ENCODE measurements at regions not wholly inside any gene's neighbourhood (a gene's known extent, or its start where the extent isn't known, plus 50 kb on each side); places are given as distances from the start of the nearest gene placed in this dataset.

- ChIA-PET POLR2A (no interaction called here), CTCF (no interaction called here)
- TF ChIP-seq LEF1 (IDR thresholded peaks at IDR 0.05; ENCODE audit: borderline replicate concordance) (no peak), NFRKB (IDR thresholded peaks at IDR 0.05) (no peak), ELF4 (IDR thresholded peaks at IDR 0.05) (no peak), CTBP1 (IDR thresholded peaks at IDR 0.05; ENCODE audit: borderline replicate concordance) (no peak), TARDBP (IDR thresholded peaks at IDR 0.05) (no peak), BHLHE40 (IDR thresholded peaks at IDR 0.05; ENCODE audit: borderline replicate concordance) (no peak)
- DNase-seq (ENCODE audit: extremely low spot score): no peak
Measured at GRCh38 chr9:16221366-16221765, 649.1 kb downstream of the BNC2 start.

- ChIA-PET POLR2A (no interaction called here), CTCF (no interaction called here)
- no peak for DNase-seq (ENCODE audit: extremely low spot score)
- TF ChIP-seq ARNT (IDR thresholded peaks at IDR 0.05): no peak
- no peak for TF ChIP-seq BHLHE40 (IDR thresholded peaks at IDR 0.05; ENCODE audit: borderline replicate concordance)
- no peak for TF ChIP-seq LEF1 (IDR thresholded peaks at IDR 0.05; ENCODE audit: borderline replicate concordance)
- no peak for TF ChIP-seq FOXM1 (IDR thresholded peaks at IDR 0.05; ENCODE audit: borderline replicate concordance)
- no peak for TF ChIP-seq HDGF (IDR thresholded peaks at IDR 0.05; ENCODE audit: borderline replicate concordance)
- no peak for TF ChIP-seq NFRKB (IDR thresholded peaks at IDR 0.05)
- no peak for TF ChIP-seq CTBP1 (IDR thresholded peaks at IDR 0.05; ENCODE audit: borderline replicate concordance)
- no peak for TF ChIP-seq SP1 (IDR thresholded peaks at IDR 0.05)
- no peak for TF ChIP-seq SUZ12 (IDR thresholded peaks at IDR 0.05)
- TF ChIP-seq FOXA1 (IDR thresholded peaks at IDR 0.05): no peak
- TF ChIP-seq ELF4 (IDR thresholded peaks at IDR 0.05): no peak
- no peak for TF ChIP-seq FOXK2 (IDR thresholded peaks at IDR 0.05)
- no peak for TF ChIP-seq TARDBP (IDR thresholded peaks at IDR 0.05)
- TF ChIP-seq L3MBTL2 (conservative IDR thresholded peaks at IDR 0.05): no peak
- TF ChIP-seq ZNF384 (IDR thresholded peaks at IDR 0.05): no peak
- no peak for TF ChIP-seq PKNOX1 (IDR thresholded peaks at IDR 0.05)
Measured at GRCh38 chr9:16221822-16222547, 648.5 kb downstream of the BNC2 start.

- DNase-seq (ENCODE audit: extremely low spot score): no peak
- no peak for TF ChIP-seq SUZ12 (IDR thresholded peaks at IDR 0.05)
- TF ChIP-seq FOXM1 (IDR thresholded peaks at IDR 0.05; ENCODE audit: borderline replicate concordance): no peak
- no peak for TF ChIP-seq CTBP1 (IDR thresholded peaks at IDR 0.05; ENCODE audit: borderline replicate concordance)
- no peak for TF ChIP-seq NFRKB (IDR thresholded peaks at IDR 0.05)
- no peak for TF ChIP-seq BHLHE40 (IDR thresholded peaks at IDR 0.05; ENCODE audit: borderline replicate concordance)
- no peak for TF ChIP-seq ARNT (IDR thresholded peaks at IDR 0.05)
- TF ChIP-seq TARDBP (IDR thresholded peaks at IDR 0.05): no peak
- no peak for TF ChIP-seq SP1 (IDR thresholded peaks at IDR 0.05)
- no peak for TF ChIP-seq FOXA1 (IDR thresholded peaks at IDR 0.05)
- no peak for TF ChIP-seq FOXK2 (IDR thresholded peaks at IDR 0.05)
- TF ChIP-seq ELF4 (IDR thresholded peaks at IDR 0.05): no peak
- TF ChIP-seq HDGF (IDR thresholded peaks at IDR 0.05; ENCODE audit: borderline replicate concordance): no peak
- TF ChIP-seq ZNF384 (IDR thresholded peaks at IDR 0.05): no peak
- TF ChIP-seq L3MBTL2 (conservative IDR thresholded peaks at IDR 0.05): no peak
- TF ChIP-seq PKNOX1 (IDR thresholded peaks at IDR 0.05): no peak
- TF ChIP-seq LEF1 (IDR thresholded peaks at IDR 0.05; ENCODE audit: borderline replicate concordance): no peak
- ChIA-PET POLR2A (no interaction called here), CTCF (no interaction called here)
Measured at GRCh38 chr9:16223074-16223871, 647.2 kb downstream of the BNC2 start.

- no peak for DNase-seq (ENCODE audit: extremely low spot score)
- ChIA-PET POLR2A (no interaction called here), CTCF (no interaction called here)
- no peak for TF ChIP-seq SUZ12 (IDR thresholded peaks at IDR 0.05)
- no peak for TF ChIP-seq CTBP1 (IDR thresholded peaks at IDR 0.05; ENCODE audit: borderline replicate concordance)
- TF ChIP-seq FOXM1 (IDR thresholded peaks at IDR 0.05; ENCODE audit: borderline replicate concordance): no peak
- TF ChIP-seq HDGF (IDR thresholded peaks at IDR 0.05; ENCODE audit: borderline replicate concordance): no peak
- no peak for TF ChIP-seq FOXK2 (IDR thresholded peaks at IDR 0.05)
- TF ChIP-seq LEF1 (IDR thresholded peaks at IDR 0.05; ENCODE audit: borderline replicate concordance): no peak
- no peak for TF ChIP-seq BHLHE40 (IDR thresholded peaks at IDR 0.05; ENCODE audit: borderline replicate concordance)
- no peak for TF ChIP-seq L3MBTL2 (conservative IDR thresholded peaks at IDR 0.05)
- no peak for TF ChIP-seq TARDBP (IDR thresholded peaks at IDR 0.05)
- TF ChIP-seq ARNT (IDR thresholded peaks at IDR 0.05): no peak
- no peak for TF ChIP-seq FOXA1 (IDR thresholded peaks at IDR 0.05)
- no peak for TF ChIP-seq PKNOX1 (IDR thresholded peaks at IDR 0.05)
- no peak for TF ChIP-seq SP1 (IDR thresholded peaks at IDR 0.05)
Measured at GRCh38 chr9:16230731-16231130, 639.7 kb downstream of the BNC2 start.

- ChIA-PET POLR2A (no interaction called here), CTCF (no interaction called here)
- DNase-seq (ENCODE audit: extremely low spot score): no peak
Measured at GRCh38 chr9:16236311-16236710, 634.2 kb downstream of the BNC2 start.

More at GRCh38 chr9:16236311-16236710, 634.2 kb downstream of the BNC2 start:
- TF ChIP-seq SUZ12 (IDR thresholded peaks at IDR 0.05) (no peak), LEF1 (IDR thresholded peaks at IDR 0.05; ENCODE audit: borderline replicate concordance) (no peak), PKNOX1 (IDR thresholded peaks at IDR 0.05) (no peak), NFRKB (IDR thresholded peaks at IDR 0.05) (no peak), HDGF (IDR thresholded peaks at IDR 0.05; ENCODE audit: borderline replicate concordance) (no peak), FOXM1 (IDR thresholded peaks at IDR 0.05; ENCODE audit: borderline replicate concordance) (no peak), ZNF384 (IDR thresholded peaks at IDR 0.05) (no peak), FOXA1 (IDR thresholded peaks at IDR 0.05) (no peak), ARNT (IDR thresholded peaks at IDR 0.05) (no peak), BHLHE40 (IDR thresholded peaks at IDR 0.05; ENCODE audit: borderline replicate concordance) (no peak), FOXK2 (IDR thresholded peaks at IDR 0.05) (no peak), L3MBTL2 (conservative IDR thresholded peaks at IDR 0.05) (no peak), ELF4 (IDR thresholded peaks at IDR 0.05) (no peak), TARDBP (IDR thresholded peaks at IDR 0.05) (no peak), SP1 (IDR thresholded peaks at IDR 0.05) (no peak), CTBP1 (IDR thresholded peaks at IDR 0.05; ENCODE audit: borderline replicate concordance) (no peak)
